ES-I3 (cell line): ENCODE measurements at regions not wholly inside any gene's neighbourhood (a gene's known extent, or its start where the extent isn't known, plus 50 kb on each side); places are given as distances from the start of the nearest gene placed in this dataset.

Experiments
- H3K36me3 ChIP-seq: 2 replicates; pipeline ENCODE4 v1.6.1; 2013; ENCODE audit warnings: mild to moderate bottlenecking, low read length, control low read depth, moderate library complexity; ENCODE audit not compliant: insufficient read depth
- H3K4me1 ChIP-seq: 2 replicates; pipeline ENCODE4 v1.6.1; 2013; ENCODE audit warnings: mild to moderate bottlenecking, control low read depth, low read length; ENCODE audit not compliant: insufficient read depth
- H3K9ac ChIP-seq: 2 replicates; pipeline ENCODE4 v1.6.1; 2013; ENCODE audit warnings: low read depth, mild to moderate bottlenecking, low read length, moderate library complexity
- H3K9me3 ChIP-seq: 2 replicates; pipeline ENCODE4 v1.6.1; 2013; ENCODE audit warnings: mild to moderate bottlenecking, low read length, moderate library complexity; ENCODE audit not compliant: control insufficient read depth, insufficient read depth

GRCh38 chr1:5488448-5488847 is 503.8 kb downstream of the NPHP4 start:
- H3K36me3 ChIP-seq = no peaks in the 10 kb centered on the region
- no peaks in the 10 kb centered on the region for H3K9me3 ChIP-seq
- H3K9ac ChIP-seq = no peak overlapping the region
- H3K4me1 ChIP-seq = no peaks in the 10 kb centered on the region

DNA sequence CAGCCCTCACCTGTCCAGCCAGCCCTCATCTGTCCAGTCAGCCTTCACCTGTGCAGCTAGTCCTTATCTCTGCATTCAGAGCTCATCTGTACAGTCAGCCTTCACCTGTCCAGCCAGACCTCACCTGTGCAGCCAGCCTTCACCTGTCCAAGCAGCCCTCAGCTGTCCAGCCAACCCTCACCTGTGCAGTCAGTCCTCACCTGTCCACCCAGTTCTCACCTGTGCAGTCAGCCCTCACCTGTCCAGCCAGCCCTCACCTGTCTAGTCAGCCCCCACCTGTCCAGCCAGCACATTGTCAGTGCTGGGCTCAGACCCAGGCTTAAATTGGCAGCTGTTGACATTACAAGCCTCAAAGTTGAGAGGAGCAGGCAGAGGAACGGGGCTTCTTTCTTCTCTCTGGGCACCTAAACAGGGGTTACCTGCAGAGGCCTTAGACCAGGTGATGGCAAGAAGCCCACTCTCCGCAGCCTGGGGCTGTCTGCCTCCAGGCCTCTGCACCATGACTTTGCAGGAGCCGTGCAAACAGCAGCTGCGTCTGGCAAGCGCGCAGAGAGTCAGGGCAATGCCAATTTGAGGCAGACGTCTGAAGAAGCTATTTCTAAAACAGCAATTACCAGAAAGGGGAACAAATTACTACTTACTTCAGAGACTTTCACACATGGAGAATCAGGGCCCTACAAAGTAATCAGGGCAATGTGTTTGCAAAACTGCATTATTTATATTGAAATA is 506.1 kb downstream of the NPHP4 start:
- H3K36me3 ChIP-seq = no peaks in the 10 kb centered on the region
- no peak overlapping the region for H3K9ac ChIP-seq
- no peaks in the 10 kb centered on the region for H3K9me3 ChIP-seq

DNA sequence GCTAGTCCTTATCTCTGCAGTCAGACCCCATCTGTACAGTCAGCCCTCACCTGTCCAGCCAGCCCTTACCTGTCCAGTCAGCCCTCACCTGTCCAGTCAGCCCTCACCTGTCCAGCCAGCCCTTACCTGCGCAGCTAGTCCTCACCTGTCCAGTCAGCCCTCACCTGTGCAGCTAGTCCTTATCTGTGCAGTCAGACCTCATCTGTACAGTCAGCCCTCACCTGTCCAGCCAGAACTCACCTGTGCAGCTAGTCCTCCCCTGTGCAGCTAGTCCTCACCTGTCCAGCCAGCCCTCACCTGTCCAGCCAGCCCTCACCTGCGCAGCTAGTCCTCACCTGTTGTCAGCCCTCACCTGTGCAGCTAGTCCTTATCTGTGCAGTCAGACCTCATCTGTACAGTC is 506.8 kb downstream of the NPHP4 start:
- H3K9ac ChIP-seq = no peak overlapping the region
- H3K4me1 ChIP-seq = no peaks in the 10 kb centered on the region; the same call in 1 of the 2 replicates
- H3K36me3 ChIP-seq = no peaks in the 10 kb centered on the region
- no peaks in the 10 kb centered on the region for H3K9me3 ChIP-seq

More for the DNA sequence above, 506.1 kb downstream of the NPHP4 start:
- H3K4me1 ChIP-seq = no peaks in the 10 kb centered on the region; the same call in 1 of the 2 replicates

- H3K9me3 ChIP-seq = no peaks in the 10 kb centered on the region
Measured at GRCh38 chr1:5484451-5485165, 507.6 kb downstream of the NPHP4 start.

DNA sequence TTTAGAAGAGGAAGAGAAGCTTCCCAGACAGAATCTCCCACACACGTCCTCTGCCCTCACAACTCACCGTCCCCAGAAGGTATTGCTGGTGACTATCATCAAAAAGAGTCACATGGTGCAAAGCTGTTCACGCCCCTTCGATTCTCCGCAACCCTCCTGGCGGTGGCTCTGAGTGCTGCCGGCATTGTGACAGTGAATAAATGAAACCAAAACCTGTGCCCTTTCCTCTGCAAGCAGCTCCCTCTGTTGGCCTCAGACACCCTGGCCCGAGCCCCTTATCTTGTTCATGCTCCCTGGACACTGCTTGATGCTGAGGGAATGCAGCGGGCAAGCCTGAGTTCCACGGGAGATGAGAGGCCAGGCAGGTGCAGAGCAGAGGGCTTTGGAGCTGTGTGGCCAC is 510.3 kb downstream of the NPHP4 start:
- Histone ChIP-seq H3K4me1 (no peaks in the 10 kb centered on the region; the same call in 1 of the 2 replicates), H3K9ac (no peak overlapping the region), H3K36me3 (no peaks in the 10 kb centered on the region), H3K9me3 (no peaks in the 10 kb centered on the region)

More at GRCh38 chr1:5484451-5485165, 507.6 kb downstream of the NPHP4 start:
- no peak overlapping the region for H3K9ac ChIP-seq
- no peaks in the 10 kb centered on the region for H3K36me3 ChIP-seq
- no peaks in the 10 kb centered on the region; the same call in 1 of the 2 replicates for H3K4me1 ChIP-seq

DNA sequence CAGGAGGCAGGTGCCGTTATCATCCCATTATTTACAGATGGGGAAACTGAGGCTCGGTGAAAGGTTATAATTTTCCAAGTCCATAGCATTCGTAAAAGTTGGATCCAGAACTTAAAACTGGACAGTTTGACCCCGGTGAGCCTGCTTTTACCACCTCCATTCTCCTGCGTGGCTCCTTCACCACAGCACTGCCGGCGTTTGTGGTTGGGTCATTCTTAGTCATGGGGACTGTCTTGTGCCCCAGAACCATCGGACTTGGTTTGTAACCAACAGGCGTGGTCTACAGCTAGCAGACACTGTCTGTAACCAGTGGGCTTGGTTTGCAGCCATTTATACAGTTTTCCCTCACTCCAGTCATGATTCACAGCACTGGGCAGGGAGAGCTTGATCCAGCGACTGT is 511.3 kb downstream of the NPHP4 start:
- Histone ChIP-seq H3K4me1 (no peaks in the 10 kb centered on the region; the same call in 1 of the 2 replicates), H3K36me3 (no peaks in the 10 kb centered on the region), H3K9me3 (no peaks in the 10 kb centered on the region), H3K9ac (no peak overlapping the region)

DNA sequence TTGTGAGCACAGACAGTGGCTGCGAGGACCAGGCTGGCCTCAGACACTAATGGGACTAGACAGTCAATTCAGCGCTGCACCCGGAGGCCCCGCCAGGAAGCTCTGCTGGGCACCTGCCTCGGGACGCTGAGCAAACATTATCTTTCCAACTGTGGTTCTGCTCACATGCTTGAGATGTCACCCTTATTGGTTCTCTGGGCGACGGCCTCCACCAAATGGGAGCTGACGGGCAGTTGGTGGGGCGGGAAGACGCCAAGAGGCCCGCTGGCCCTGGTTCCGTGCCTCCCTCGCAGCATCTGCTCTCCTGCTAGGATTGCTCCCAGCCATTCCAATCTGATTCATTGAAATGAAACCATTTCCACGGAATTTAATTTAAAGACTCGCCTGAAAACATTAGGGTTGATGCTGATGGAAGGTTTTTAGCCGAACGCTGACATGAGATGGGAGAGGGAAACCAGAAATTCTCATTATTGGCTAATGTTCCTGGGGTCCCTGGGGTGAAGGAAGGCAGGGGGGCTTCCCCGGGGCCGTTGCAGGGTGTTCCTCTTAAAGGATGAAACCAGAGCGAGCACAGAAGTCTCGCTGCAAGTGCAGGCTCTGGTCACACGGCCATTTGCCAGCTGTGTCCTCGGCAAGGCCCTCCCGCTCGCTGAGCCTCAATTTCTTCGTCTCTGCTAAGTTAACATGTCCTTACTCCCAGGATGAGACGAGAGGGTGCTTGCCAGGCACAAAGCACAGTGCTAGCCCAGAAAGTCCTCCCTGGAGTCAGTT is 512.2 kb downstream of the NPHP4 start:
- no peaks in the 10 kb centered on the region for H3K36me3 ChIP-seq
- peaks cover 5% of the 10 kb centered on the region; the same call in 1 of the 2 replicates for H3K4me1 ChIP-seq
- H3K9me3 ChIP-seq = no peaks in the 10 kb centered on the region
- no peak overlapping the region for H3K9ac ChIP-seq

DNA sequence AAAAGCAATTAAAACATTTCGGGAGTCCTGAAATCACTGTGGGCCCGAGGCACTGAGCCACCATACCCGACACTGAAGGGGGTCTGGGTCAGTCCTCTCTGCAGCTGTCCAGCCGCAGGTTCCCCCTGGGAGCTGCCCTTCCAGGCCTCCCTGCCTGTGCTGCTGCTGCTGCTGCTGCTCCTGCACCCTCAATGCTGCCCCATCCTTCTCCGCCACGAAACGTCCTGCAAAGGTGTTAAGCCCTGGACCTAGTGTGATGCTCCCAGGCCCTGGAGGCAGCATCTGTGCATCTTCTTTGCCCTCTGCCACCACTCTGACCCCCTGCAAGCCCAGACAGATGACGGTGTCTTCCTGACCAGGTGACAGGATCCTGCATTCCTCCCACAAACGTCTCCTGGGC is 513.3 kb downstream of the NPHP4 start:
- Histone ChIP-seq H3K4me1 (peaks cover 5% of the 10 kb centered on the region; the same call in 1 of the 2 replicates), H3K9me3 (no peaks in the 10 kb centered on the region), H3K36me3 (no peaks in the 10 kb centered on the region), H3K9ac (no peak overlapping the region)

- no peak overlapping the region for H3K9ac ChIP-seq
- no peaks in the 10 kb centered on the region for H3K36me3 ChIP-seq
- no peaks in the 10 kb centered on the region for H3K9me3 ChIP-seq
- peaks cover 5% of the 10 kb centered on the region; the same call in 1 of the 2 replicates for H3K4me1 ChIP-seq
Measured at GRCh38 chr1:5478156-5478695, 514.0 kb downstream of the NPHP4 start.

GRCh38 chr1:5477716-5478115 is 514.5 kb downstream of the NPHP4 start:
- Histone ChIP-seq H3K9me3 (no peaks in the 10 kb centered on the region), H3K4me1 (peaks cover 5% of the 10 kb centered on the region; the same call in 1 of the 2 replicates)

DNA sequence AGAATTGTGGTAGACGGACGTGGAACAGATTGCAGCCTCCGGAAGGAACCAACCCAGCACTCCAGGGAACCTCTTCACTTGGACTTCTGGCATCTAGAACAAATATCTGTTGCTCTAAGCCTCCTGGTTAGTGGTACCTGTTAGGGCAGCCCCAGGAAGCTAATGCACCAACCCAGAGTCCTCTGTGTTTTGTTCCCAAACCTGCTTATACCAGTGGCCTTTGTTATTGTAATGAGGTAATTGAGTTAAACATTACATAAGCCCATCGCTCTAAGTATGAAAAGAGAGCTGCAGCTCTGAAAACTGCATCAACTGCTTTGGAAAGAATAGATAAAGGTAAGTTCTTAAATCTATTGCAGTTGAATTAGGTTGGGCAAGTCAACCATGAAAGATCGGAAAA is 516.7 kb downstream of the NPHP4 start:
- Histone ChIP-seq H3K36me3 (no peaks in the 10 kb centered on the region), H3K9ac (no peak overlapping the region), H3K9me3 (no peaks in the 10 kb centered on the region), H3K4me1 (0 out of 2 replicates have a peak, but pooled peaks cover 5% of the 10 kb centered on the region)

More at GRCh38 chr1:5477716-5478115, 514.5 kb downstream of the NPHP4 start:
- no peaks in the 10 kb centered on the region for H3K36me3 ChIP-seq
- H3K9ac ChIP-seq = no peak overlapping the region

DNA sequence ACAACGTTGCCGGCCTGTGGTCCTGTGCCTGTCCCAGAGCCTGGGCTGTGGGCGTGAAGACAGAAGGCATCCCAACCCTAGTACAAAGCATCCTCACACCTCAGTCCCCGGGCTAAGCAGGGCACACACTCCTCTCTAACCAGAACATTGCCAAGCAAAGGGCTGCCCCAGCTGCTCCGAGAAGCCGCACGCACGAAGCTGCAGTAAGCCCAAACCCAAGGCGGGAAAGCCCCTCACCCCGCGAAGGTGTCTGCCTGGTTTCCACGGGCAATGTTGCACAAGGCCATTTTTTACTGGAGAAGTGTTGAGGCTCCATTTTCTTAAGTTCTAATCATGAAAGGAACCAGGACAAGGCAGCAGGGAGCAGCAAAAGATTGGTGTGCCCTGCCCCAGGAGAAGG is 519.0 kb downstream of the NPHP4 start:
- no peaks in the 10 kb centered on the region for H3K36me3 ChIP-seq
- 0 out of 2 replicates have a peak, but pooled peaks cover 5% of the 10 kb centered on the region for H3K4me1 ChIP-seq
- no peak overlapping the region for H3K9ac ChIP-seq
- H3K9me3 ChIP-seq = no peaks in the 10 kb centered on the region

DNA sequence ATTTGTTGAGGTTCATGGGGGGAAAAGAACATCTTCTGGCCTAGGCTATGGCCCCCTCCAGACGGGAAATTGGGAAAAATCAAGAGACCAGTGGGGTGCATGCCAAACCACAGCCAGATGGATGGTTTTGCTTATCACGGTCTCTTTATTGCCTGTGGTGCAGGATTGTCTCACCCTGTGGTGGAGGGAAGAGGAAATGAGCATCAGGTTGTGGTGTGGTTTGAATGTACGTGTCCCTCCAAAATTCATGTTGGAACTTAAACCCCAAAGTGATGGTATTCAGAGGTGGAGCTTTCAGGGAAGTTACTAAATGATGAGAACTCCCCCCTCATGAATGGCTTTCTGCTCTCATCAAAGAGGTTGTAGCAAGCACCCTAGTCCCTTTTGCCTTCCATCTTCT is 525.7 kb downstream of the NPHP4 start:
- Histone ChIP-seq H3K4me1 (no peaks in the 10 kb centered on the region), H3K9me3 (no peaks in the 10 kb centered on the region; the same call in none of the 2 replicates), H3K9ac (no peak overlapping the region), H3K36me3 (no peaks in the 10 kb centered on the region)

DNA sequence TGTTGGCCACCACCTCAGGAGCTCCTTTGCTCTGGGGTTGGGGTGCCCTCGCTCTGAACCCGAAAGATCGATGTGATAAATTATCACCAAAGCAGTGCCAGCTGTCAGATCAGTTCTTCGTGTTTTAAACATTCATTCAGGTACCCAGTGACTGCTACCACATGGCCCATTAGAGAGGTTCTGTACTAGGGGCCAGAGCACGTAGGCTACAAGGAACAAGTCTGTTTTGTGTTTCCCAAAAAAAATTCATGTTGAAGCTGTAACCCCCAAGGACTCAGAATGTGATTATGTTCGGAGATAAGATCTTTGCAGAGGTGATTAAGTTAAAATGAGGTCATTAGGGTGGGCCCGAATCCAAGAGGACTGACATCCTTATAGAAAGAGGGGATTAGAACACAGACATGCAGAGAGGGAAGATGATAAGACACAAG is 526.9 kb downstream of the NPHP4 start:
- no peaks in the 10 kb centered on the region for H3K36me3 ChIP-seq
- no peaks in the 10 kb centered on the region; the same call in none of the 2 replicates for H3K9me3 ChIP-seq
- no peaks in the 10 kb centered on the region for H3K4me1 ChIP-seq
- no peak overlapping the region for H3K9ac ChIP-seq
